ENCODE measurements at regions not wholly inside any gene's neighbourhood (a gene's known extent, or its start where the extent isn't known, plus 50 kb on each side); places are given as distances from the start of the nearest gene placed in this dataset.

DNA sequence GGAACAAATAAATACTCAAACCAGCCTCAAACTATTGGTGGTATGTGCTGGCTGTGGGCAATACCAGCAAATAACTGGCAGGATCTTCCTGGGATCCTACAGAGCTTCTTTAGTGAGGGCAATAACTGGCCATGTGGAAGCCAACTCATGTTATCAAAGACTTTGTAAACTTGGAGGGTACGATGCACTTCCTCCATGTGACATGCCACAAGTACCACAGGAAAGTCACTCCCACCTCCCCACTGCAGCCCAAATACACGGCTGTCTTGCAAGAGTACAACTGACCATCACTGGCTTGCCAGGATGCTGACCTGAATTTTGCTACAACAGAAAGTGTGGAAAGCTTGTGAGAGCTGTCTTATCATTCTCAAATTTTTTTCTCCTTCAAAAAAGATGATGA is 93.3 kb upstream of the MAML3 start:
- TF ChIP-seq, protein P1, sequence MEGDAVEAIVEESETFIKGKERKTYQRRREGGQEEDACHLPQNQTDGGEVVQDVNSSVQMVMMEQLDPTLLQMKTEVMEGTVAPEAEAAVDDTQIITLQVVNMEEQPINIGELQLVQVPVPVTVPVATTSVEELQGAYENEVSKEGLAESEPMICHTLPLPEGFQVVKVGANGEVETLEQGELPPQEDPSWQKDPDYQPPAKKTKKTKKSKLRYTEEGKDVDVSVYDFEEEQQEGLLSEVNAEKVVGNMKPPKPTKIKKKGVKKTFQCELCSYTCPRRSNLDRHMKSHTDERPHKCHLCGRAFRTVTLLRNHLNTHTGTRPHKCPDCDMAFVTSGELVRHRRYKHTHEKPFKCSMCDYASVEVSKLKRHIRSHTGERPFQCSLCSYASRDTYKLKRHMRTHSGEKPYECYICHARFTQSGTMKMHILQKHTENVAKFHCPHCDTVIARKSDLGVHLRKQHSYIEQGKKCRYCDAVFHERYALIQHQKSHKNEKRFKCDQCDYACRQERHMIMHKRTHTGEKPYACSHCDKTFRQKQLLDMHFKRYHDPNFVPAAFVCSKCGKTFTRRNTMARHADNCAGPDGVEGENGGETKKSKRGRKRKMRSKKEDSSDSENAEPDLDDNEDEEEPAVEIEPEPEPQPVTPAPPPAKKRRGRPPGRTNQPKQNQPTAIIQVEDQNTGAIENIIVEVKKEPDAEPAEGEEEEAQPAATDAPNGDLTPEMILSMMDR (IDR thresholded peaks at IDR 0.05), result no peak
- TF ChIP-seq POLR2A (IDR thresholded peaks at IDR 0.05), result no peak

Data from testis (tissue), 2 donors.